ENCODE measurements at regions not wholly inside any gene's neighbourhood (a gene's known extent, or its start where the extent isn't known, plus 50 kb on each side); places are given as distances from the start of the nearest gene placed in this dataset.

DNA sequence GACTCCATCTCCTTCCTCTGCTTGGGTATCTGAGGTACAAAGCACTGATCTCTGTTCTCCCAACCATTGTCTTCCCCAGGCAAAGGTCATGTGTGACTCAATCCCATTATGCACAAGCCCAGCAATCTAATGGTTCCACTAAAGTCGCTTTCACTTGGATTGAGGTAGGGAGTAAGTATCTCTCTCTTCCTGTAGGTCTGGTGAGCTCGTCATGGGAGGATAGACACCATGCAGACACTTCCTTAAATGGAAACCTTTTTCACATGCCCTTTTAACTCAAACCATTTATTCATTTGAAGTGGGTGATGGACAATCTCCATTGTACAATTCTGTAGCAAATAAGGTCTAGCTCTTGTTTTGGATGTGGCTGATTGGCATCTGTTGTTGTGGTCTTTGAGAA is 245.2 kb upstream of the CLNK start:
- DNase-seq (ENCODE audit: low read depth) = no peak

DNA sequence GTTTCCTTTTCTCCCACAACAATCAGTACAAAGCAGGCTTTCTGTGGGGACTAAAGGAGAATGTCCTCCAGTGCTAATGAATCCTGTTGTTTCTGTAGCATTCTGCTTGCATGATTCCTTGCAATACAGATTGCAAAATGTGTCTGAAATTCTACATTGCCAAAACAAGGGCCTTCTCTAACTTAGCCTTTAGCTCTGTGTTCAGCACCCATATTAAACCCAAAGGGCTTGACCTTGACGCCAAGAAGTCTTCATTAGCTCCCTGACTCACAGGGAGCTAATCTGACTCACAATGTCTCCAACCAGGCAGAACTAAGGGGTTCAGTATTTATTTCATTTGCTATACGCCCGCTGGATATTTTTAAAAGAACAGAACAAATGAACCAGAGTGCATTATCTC is 241.4 kb upstream of the CLNK start:
- DNase-seq (ENCODE audit: low read depth) = no peak

DNA sequence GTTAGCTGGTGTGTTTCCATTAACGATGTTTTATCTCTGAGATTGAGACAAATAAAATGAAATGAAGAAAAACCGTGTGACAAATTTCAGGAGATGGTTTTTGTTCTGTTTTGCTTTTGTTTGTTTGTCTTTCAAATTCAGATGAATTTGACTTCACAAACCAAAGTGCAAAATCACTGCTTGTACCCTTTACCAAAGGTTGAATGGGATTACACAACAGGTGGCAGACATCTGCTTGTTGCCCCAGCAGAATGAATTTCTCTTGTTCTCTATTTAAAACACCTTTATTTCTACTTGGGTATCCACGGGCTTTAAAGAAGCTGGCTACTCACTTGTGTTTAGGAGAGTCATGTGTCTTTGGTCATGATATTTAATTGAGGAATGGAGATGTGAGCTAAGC is 239.7 kb upstream of the CLNK start:
- no peak for DNase-seq (ENCODE audit: low read depth)

DNA sequence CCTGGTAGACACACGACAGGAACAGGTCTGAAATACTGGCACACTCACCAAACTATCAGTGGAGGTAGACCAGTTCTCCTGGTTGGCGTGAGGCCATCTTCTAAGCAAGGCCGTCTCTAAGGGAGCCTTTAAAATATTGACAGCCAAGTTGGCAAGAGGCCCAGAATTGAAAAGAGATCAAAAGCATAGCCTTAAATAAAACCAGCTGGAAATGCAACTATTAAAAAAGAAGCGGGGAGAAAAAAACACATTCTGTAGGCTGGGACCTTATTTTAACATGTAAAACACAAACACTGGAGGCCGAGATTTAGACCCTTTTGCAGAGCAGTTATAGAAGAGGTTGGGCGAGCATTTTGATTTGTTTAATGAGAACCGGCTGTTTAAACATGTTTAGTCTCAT is 233.0 kb upstream of the CLNK start:
- DNase-seq (ENCODE audit: low read depth) = no peak

DNA sequence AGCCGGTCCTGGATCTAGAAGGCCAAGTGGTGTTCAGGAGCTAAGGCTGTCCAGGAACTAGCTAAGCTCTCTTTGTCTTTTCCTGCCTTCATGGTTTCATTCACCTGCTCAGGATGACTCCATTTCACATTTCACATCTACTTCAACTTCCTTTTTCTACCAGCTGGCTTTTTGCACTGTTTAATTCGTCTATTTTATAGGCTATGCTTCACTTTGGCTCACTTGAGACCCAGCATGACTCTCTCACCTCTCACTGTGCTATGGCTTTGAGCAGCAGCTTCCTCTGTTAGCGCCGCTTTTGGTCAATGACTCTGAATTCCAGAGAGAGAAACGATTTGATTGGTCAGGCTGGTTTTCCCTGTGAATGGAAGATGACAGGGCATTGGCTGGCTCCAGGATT is 213.5 kb upstream of the CLNK start:
- no peak for DNase-seq (ENCODE audit: low read depth)

DNA sequence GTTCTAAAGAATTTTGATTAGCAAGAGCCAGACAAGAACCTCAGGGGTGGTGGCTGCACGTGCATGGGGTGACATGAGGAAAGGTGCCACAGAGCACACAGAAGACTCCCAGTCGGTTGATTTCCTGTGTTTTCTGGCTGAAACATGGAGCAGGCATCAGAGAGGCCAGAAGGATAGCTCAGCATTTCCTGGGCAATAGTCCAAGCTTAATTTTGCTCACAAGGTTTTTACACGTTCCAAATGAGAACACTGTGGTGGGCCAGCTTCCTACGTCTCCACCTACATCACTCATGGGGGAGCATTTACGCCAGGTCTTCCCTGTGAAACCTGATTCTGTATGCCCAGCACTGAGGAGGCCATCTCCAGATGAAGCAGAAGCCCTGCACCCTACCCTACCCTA is 212.5 kb upstream of the CLNK start:
- DNase-seq (ENCODE audit: low read depth) = no peak

DNA sequence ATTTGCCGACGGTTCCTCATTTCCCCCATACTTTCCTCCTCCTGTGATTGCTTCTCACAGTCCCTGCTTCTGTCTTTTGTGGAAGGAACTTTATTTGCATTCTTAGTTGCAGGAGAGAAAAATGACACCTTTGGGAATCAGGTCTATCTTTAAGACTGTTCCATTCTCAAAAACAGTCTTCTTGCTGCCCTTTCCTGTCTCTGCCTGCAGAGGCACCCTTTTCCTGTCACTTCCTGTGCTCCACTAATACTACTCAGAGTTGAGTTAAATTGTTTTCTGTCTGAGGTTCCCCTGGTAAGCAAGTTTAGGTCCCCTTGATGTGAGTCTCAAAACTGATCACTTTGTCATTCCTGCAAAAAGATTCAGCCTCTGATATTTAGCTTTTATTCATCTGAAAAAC is 208.8 kb upstream of the CLNK start:
- no peak for DNase-seq (ENCODE audit: low read depth)

DNA sequence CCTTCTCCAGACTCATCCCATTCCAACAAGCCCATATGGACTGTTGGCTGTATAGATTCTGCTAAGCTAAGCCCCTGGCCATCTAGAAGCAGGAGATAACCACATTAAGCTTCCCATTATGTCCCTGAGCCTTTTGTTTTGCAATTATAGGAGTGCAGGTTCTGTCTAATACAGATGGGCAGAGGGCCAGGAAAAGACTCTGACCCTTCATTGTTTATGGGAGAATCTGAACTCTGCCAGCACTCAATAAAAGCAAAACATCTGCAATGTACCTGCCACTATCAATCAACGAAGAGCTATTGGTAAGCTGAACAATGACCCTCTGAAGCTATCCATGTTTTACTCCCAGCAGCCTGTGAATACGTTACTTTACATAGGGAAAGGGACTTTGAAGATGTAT is 207.3 kb upstream of the CLNK start:
- DNase-seq (ENCODE audit: low read depth) = no peak

DNA sequence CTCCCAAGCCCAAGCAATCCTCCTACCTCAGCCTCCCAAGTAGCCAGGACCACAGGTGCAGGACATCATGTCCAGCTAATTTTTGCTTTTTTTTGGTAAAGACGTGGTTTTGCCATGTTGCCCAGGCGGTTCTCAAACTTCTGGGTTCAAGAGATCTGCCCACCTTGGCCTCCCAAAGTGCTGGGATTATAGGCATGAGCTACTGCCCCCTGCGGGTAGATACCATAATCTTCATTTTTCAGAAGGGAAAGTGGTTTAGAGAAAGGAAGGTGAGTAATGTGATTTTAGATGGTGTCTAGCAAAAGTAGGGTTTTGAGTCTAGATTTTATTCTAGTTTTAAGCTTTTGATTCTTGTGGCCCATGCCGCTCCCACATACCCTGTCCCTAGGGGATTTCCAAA is 205.3 kb upstream of the CLNK start:
- DNase-seq (ENCODE audit: low read depth) = no peak

DNA sequence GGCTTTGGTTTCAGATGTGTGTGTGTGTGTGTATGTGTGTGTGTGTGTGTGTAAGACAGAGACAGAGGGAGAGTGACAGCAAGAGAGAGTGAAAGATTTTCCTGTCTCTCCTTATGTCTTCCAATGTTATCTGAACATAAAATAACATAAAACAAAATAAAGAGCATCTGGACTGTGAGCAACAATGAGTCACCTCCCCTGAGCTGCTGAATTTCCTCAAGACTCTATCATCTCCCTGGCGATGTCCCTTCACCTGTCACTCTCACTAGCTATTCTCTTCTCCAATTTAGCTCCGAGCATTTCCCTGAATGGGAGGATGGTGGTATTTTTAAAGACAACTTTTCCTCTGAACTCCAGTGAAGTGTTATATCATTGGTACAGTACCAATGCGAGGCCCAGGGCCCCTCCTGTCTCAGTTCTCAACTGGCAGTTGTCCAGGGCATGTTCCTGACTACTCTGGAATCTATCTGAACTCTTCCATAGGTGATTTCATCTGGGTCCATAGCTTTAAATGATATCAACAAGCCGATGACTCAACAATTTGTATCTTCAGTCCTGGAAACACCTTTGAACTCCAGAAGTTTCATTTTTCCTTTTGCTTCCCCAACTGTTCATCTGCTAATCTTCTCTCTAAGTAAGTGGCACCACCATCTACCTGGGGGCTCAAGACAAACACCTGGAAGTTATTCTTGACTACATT is 195.0 kb upstream of the CLNK start:
- DNase-seq (ENCODE audit: low read depth) = no peak

DNA sequence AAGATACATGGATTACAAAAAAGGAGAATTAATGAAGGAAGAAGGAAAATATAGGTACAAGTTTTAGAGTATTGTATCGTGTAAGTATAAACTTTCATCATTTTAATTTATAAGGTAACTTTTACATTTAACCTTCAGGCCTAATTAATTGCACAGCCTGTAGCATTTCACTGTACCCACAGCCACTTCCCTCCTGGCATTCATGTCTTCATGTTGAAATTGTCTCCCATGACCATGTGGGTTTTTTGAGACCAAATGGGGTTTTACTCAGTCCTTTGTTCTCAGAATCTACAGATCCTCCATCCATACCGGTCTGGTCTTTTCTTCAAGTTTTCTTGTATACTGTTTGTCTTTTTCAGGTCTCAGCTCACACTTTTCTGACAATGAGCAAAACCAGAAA is 194.3 kb upstream of the CLNK start:
- no peak for DNase-seq (ENCODE audit: low read depth)

DNA sequence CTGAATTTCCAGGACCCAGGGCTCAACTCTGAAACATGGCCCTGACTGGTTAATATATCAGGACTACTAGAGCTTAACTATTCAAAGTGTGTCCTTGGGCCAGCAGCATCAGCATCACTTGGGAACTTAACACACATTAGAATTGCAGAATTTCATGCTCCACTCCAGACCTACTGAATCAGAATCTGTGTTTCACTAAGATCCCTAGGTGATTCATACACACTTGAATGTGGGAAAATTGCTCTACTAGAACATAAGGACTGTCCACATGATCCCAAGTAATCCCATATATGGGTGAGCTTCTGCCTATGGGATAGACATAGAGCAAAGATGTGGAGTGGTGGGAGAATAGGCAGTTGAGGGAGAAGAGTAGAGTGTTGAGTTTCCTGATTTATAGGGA is 192.5 kb upstream of the CLNK start:
- peak; percentile 0 for DNase-seq (ENCODE audit: low read depth)

DNA sequence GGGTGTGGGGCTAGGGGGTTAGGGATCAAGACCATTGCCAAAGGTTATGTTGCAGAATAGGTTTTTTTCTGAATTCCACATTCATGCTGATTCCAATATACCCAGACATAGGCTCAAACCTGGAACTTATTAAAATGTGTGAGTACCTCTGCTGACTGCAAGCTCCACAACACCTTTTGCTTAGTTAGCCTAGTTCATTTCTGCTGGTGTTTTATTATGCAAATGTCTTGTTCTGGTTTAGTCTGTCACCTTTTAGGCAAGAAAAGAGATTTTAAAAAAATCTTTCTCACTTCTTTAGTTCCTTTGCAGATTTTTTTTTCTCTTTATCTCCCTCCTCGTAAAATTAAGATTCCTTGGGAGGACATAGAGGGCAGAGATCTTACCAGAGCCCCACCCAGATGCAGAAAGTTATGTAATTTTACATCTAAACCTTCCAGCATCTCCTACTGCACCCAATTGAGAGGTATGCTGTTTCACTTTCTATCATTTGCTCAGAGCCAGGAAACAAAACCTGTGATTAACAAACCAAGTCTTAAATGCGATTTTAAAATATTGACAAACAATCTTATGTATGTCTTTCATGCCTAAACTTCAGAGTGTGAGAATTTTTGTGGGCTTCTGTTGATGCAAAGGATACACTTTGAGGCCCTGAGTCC is 190.7 kb upstream of the CLNK start:
- DNase-seq (ENCODE audit: low read depth) = no peak

DNA sequence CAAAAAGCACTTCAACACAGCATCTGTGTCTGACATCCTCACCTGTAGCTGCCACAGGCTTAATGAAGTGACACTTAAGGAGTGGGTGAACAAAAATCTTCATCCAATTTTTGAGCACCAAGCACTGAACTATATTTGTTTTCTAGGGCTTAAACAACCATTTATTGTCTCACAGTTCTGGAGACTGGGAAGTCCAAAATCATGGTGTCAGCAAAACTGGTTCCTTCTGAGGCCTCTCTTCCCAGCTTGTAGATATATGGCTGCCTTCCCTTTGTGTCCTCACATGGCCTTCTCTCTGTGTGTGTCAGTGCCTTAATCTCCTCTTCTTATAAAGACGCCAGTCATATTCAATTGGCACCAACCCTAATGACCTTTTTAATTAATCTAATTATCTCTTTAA is 189.2 kb upstream of the CLNK start:
- DNase-seq (ENCODE audit: low read depth) = no peak

DNA sequence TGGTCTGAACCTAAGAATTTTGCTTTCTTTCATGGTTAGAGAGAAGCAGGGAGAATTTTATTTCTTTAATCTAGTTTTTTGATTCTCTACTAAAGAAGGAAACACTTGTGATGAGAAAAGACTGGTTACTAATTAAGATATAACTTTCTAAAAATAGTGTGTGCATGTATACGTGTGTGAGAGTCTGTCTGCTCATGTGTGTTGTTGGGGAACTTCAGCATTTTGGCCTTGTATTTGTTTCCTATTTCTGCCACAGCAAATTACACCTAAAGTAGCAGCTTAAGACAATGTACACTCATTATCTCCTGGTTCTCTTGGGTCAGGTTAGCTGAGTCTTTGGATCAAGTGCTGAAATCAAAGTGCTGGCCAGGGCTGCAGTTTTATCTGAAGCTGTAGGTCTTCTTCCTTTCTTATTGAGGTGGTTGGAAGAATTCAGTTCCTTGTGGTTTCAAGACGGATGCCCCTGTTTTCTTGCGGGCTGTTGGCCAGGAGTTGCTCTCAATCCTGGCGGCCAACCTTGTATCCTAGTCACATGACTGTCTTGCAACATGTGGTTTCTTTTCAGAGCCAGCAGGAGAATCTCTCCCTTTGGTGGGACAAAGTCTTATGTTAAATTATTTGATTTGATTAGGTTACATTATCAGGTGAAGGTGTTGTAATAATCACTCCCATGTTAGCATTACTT is 188.4 kb upstream of the CLNK start:
- peak; percentile 1 for DNase-seq (ENCODE audit: low read depth)

DNA sequence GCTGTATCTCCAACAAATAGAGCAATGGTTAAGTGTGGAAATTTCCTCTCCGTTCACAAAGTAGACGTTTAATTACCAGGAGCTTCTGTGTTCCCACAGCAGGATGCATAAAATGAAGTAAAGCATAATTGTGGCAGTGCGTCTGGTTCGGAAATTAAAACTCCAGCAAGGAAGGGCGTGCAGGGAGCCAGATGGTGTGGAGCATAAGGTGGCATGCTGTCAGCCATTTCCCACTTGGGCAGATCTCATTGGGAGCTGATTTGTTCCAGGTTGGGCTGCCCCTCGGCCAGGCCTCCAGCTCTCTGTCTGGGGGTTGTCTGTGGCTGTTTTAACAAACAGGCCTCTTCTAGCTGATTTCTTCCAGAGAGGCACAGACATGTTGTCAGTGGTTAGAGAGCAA is 182.1 kb upstream of the CLNK start:
- no peak for DNase-seq (ENCODE audit: low read depth)

DNA sequence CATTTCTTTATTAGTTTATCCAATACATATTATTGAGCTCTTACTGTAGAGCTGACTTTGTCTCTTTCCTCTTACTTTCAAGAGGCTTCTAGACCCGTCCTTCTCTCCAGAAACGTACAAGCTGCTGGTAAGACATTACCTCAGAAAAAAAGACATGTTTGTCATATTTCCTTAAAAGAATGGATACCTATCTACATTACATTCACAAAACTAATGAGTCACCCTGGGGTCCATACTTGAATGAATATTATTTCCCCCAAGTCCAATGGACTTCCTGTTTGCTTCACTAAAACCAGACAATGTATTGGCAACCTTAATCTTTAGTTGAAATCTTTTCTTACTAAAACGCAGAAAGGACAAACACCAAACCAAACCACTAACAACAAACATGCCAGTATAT is 176.5 kb upstream of the CLNK start:
- no peak for DNase-seq (ENCODE audit: low read depth)

DNA sequence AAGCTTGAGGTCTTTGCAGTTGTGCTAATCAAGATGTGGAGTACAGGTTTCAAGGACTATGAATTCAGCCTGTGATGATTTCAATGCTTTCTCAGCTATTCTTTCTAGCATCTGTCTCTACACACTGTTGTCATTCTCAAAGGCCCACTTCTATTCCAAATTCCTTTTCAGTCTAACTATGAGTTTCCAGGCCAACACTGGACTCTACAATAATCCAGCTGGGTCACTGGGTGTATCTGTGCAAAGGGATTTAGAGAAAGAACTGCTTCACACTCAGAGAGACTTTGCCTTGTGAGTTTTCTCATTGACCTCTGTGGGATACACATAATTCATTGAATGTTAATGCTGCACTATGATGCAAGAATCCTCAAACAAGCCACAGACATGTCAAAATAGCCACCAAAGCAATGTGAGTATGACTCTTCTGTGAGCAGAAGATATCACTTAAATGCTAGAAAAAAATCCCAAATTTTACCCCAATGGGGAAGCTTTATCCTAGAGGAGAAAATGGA is 171.8 kb upstream of the CLNK start:
- DNase-seq (ENCODE audit: low read depth) = peak; percentile 5

DNA sequence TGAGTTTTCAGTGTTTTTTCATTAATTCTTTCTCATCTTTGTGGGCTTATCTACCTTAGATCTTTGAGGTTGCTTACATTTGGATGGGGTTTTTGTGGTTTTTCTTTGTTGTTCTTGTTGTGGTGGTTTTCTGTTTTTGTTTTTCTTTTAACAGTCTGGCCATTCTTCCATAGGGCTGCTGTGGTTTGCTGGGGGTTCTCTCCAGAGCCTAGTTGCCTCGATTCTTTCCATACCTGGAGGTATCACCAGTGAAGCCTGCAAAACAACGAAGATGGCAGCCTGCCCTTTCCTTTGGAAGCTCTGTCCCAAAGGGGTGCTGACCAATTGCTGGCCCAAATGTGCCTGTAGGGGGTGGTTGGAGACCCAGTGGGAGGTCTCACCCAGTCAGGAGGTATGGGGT is 168.6 kb upstream of the CLNK start:
- DNase-seq (ENCODE audit: low read depth) = no peak

DNA sequence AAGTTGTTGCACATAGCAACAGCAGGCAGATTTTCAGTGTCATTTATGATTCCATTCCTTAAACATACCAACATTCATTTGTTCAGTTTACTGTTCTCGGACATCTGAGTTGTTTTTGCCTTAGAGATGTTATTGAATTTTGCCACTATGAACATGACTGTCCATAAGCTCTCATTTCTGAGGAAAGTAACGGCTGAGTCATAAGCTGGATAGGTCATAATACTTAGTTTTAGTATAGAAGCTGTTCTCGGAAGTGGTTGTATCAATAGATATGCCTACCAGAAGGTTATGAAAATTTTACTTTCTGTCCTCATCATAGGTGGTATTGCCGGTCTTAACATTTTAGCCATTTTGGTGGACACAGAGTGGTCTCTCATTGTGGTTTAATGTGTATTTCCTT is 157.1 kb upstream of the CLNK start:
- DNase-seq (ENCODE audit: low read depth) = no peak

DNA sequence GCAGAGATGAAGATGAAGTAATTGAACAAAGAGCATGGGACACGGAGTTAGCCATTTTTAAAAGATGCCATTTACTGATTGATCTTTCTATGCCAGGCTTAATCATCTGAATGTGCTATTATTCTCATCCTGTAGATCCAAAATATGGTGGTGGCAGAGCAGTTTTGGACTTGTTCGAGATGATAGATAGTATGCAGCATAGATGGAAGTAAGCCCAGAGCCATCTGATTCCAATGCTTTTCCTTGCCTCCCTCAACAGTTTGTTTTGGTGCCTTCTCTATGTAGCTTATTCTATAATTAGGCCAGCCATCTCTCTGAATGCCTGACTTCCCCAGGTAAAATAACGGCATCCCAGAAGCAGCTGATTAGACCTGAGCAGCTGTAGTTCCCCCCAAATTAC is 152.6 kb upstream of the CLNK start:
- no peak for DNase-seq (ENCODE audit: low read depth)

DNA sequence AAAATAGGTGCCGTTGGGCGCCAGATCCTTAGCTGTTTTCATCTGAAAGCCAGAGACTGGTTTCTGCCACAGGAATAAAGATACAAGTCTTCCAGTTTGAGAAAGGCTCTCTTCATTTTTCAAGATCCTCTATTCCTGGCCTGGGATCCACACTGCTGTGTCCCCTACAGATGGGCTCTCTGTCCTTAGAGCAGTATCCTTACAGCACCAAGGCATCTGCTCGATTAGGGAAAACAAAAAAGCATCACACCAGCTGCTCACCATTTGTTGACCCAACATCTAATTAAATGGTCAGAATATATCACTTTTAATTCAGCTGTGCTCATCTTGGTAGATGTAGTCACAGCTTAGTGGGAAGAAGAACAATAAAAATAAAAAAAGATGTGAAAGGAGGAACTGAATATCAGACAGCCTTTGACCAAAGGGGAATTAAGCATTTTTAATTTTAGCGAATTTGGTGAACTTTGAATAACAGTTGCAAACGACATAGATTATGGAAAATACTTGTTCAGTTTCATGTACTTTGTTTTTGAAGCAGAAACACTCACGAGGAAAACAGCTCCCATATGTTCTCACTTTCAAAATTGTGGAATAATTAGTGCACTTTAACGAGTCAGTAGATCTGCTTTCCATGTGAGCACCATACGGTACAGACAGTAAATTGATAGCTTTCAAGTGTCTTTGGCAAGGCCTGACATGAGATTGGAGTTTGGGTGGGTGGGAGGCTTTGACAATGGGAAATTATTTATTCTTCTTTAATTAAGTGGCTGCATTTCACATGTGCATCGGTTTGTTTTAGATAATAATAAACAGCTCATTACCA is 148.4 kb upstream of the CLNK start:
- DNase-seq (ENCODE audit: low read depth) = no peak

Measured in amniotic epithelial cell (primary cell).